ENCODE measurements at regions not wholly inside any gene's neighbourhood (a gene's known extent, or its start where the extent isn't known, plus 50 kb on each side); places are given as distances from the start of the nearest gene placed in this dataset.

DNA sequence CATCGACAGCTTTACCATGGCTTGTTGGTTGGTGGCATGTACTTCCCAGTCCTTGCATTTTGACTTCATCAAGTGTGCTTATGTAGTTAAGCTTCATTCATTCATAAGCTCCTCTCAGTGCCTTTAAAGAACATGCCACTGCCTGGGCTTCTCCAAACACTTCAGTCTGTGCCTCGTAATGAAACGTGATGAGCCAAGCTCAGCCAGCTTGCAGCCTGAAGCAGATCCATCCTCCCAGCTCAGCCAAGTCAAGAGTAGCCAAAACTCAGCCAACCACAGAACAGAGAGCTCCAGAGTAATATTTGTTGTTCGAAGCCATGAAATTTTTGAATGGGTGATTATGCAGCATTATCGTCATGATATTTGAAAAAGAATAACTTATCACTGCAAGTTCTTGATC is 989.7 kb downstream of the EFNB2 start (continued):
- TF ChIP-seq, protein P1, sequence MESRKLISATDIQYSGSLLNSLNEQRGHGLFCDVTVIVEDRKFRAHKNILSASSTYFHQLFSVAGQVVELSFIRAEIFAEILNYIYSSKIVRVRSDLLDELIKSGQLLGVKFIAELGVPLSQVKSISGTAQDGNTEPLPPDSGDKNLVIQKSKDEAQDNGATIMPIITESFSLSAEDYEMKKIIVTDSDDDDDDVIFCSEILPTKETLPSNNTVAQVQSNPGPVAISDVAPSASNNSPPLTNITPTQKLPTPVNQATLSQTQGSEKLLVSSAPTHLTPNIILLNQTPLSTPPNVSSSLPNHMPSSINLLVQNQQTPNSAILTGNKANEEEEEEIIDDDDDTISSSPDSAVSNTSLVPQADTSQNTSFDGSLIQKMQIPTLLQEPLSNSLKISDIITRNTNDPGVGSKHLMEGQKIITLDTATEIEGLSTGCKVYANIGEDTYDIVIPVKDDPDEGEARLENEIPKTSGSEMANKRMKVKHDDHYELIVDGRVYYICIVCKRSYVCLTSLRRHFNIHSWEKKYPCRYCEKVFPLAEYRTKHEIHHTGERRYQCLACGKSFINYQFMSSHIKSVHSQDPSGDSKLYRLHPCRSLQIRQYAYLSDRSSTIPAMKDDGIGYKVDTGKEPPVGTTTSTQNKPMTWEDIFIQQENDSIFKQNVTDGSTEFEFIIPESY (IDR thresholded peaks at IDR 0.05; ENCODE audit: extremely low read depth, insufficient replicate concordance, low read length) = no peak
- no peak for TF ChIP-seq CEBPB (IDR thresholded peaks at IDR 0.05; ENCODE audit: low read depth)
- TF ChIP-seq SIN3A (IDR thresholded peaks at IDR 0.05; ENCODE audit: low read depth) = no peak
- TF ChIP-seq YY1 (IDR thresholded peaks at IDR 0.05; ENCODE audit: extremely low read depth, insufficient replicate concordance, low read depth, low read length) = no peak
- TF ChIP-seq FOSL1 (IDR thresholded peaks at IDR 0.05; ENCODE audit: low read depth) = no peak
- TF ChIP-seq POLR2AphosphoS5 (IDR thresholded peaks at IDR 0.05; ENCODE audit: low read depth, low read length) = no peak

DNA sequence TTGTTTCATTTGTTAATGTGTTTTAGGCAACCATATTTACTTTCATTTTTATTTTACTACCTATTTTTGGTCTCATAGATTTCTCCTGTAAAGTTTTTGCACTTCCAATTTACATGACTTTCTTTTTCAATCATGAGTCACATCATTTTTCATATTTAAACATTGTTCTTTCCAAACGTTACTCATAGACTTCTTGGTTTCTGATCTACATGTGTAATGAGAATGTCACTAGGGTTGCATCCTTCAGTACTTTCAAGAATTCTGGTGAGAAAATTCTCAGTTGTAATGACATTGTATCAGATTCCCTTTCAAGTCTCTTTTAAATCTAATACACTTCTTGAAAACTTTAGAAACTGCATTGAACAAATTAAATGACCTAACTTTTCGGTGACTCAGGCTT is 991.7 kb downstream of the EFNB2 start:
- Histone ChIP-seq H3K27ac (ENCODE audit: low read depth, low read length) (no peak overlapping the region), H3K9ac (ENCODE audit: low read length) (no peak overlapping the region), H3K36me3 (ENCODE audit: control insufficient read depth in 1 of 2, insufficient read depth in 2 of 2, low read length in 2 of 2) (no peaks in the 10 kb centered on the region), H4K20me1 (ENCODE audit: insufficient read depth) (no peaks in the 10 kb centered on the region), H2AFZ (ENCODE audit: low read depth, low read length, poor library complexity, severe bottlenecking) (no peak overlapping the region), H3K79me2 (ENCODE audit: insufficient read depth, low read length) (no peaks in the 10 kb centered on the region), H3K27me3 (ENCODE audit: insufficient read depth, low read length) (no peaks in the 10 kb centered on the region), H3K9me2 (ENCODE audit: insufficient read depth) (no peaks in the 10 kb centered on the region), H3K4me3 (replicated peaks in 1 of 2; ENCODE audit: low read depth in 1 of 2, low read length in 2 of 2) (no peak overlapping the region), H3K4me2 (ENCODE audit: low read length) (no peak overlapping the region), H3K9me3 (ENCODE audit: control insufficient read depth in 1 of 2, insufficient read depth in 1 of 2, low read depth in 1 of 2, low read length in 2 of 2) (no peaks in the 10 kb centered on the region), H3K4me1 (ENCODE audit: control insufficient read depth in 1 of 2, insufficient read depth in 2 of 2, low read length in 2 of 2) (no peaks in the 10 kb centered on the region)
- intact Hi-C loops (cut with micrococcal nuclease) = no loop called here
- ChIA-PET CTCF (no interaction called here), POLR2A (no interaction called here), RAD21 (ENCODE audit: low non-redundant PET in 1 of 2, low total read pairs in 2 of 2, uncharacterized antibody in 2 of 2, unreplicated experiment in 2 of 2) (no interaction called here)
- DNase-seq (ENCODE audit: low read depth, low spot score) (no peak), ATAC-seq (no peak)
- no TSS peak for BruUV-seq (replicated peaks)
- TF ChIP-seq EZH2phosphoT487 (IDR thresholded peaks at IDR 0.05; ENCODE audit: borderline replicate concordance) (no peak), EGR1 (IDR thresholded peaks at IDR 0.05; ENCODE audit: low read depth) (no peak), ZFX (IDR thresholded peaks at IDR 0.05) (no peak), EZH2 (IDR thresholded peaks at IDR 0.05) (no peak), SP1 (IDR thresholded peaks at IDR 0.05; ENCODE audit: low read depth) (no peak), JUND (IDR thresholded peaks at IDR 0.05) (no peak), TCF7L2 (IDR thresholded peaks at IDR 0.05; ENCODE audit: borderline replicate concordance, extremely low read depth, insufficient read depth, insufficient read length) (no peak), ELF1 (IDR thresholded peaks at IDR 0.05; ENCODE audit: borderline replicate concordance, low read depth) (no peak), YY1 (IDR thresholded peaks at IDR 0.05; ENCODE audit: extremely low read depth, insufficient replicate concordance, low read depth, low read length) (no peak)
- TF ChIP-seq, protein P2, sequence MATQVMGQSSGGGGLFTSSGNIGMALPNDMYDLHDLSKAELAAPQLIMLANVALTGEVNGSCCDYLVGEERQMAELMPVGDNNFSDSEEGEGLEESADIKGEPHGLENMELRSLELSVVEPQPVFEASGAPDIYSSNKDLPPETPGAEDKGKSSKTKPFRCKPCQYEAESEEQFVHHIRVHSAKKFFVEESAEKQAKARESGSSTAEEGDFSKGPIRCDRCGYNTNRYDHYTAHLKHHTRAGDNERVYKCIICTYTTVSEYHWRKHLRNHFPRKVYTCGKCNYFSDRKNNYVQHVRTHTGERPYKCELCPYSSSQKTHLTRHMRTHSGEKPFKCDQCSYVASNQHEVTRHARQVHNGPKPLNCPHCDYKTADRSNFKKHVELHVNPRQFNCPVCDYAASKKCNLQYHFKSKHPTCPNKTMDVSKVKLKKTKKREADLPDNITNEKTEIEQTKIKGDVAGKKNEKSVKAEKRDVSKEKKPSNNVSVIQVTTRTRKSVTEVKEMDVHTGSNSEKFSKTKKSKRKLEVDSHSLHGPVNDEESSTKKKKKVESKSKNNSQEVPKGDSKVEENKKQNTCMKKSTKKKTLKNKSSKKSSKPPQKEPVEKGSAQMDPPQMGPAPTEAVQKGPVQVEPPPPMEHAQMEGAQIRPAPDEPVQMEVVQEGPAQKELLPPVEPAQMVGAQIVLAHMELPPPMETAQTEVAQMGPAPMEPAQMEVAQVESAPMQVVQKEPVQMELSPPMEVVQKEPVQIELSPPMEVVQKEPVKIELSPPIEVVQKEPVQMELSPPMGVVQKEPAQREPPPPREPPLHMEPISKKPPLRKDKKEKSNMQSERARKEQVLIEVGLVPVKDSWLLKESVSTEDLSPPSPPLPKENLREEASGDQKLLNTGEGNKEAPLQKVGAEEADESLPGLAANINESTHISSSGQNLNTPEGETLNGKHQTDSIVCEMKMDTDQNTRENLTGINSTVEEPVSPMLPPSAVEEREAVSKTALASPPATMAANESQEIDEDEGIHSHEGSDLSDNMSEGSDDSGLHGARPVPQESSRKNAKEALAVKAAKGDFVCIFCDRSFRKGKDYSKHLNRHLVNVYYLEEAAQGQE (IDR thresholded peaks at IDR 0.05; ENCODE audit: low read depth) = no peak
- TF ChIP-seq, protein P1 (IDR thresholded peaks at IDR 0.05; ENCODE audit: extremely low read depth, insufficient replicate concordance, low read length) = no peak
- TF ChIP-seq, protein P3, sequence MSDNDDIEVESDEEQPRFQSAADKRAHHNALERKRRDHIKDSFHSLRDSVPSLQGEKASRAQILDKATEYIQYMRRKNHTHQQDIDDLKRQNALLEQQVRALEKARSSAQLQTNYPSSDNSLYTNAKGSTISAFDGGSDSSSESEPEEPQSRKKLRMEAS (IDR thresholded peaks at IDR 0.05) = no peak

Data from HCT116 (cell line).